ENCODE measurements at regions not wholly inside any gene's neighbourhood (a gene's known extent, or its start where the extent isn't known, plus 50 kb on each side); places are given as distances from the start of the nearest gene placed in this dataset.

- no peak for TF ChIP-seq POLR2AphosphoS5 (IDR thresholded peaks at IDR 0.05)
- no peak for TF ChIP-seq EP300 (IDR thresholded peaks at IDR 0.05)
- no peak for TF ChIP-seq CTCF (IDR thresholded peaks at IDR 0.05)
Observed at GRCh38 chr12:105764216-105764835, 374.4 kb downstream of the NUAK1 start.

Data from upper lobe of left lung (tissue), 4 donors.